Thyroid gland (tissue), 4 donors: ENCODE measurements at regions not wholly inside any gene's neighbourhood (a gene's known extent, or its start where the extent isn't known, plus 50 kb on each side); places are given as distances from the start of the nearest gene placed in this dataset.

Source experiments
- CTCF ChIP-seq, 6 experiments: fragments of 200-600 bp in 3 of 6; fragments of 450-650 bp in 3 of 6; sonication (generic) in 3 of 6; IDR thresholded peaks; one replicate each; pipeline ENCODE4 v1.5.1; 2016 to 2019; ENCODE audit warnings: antibody characterized with exemption in 6 of 6, mild to moderate bottlenecking in 2 of 6, inconsistent platforms in 1 of 6, moderate library complexity in 1 of 6
- POLR2A ChIP-seq, 2 donors: fragments of 450-650 bp; IDR thresholded peaks; one replicate each; pipeline ENCODE4 v1.6.1; 2017; ENCODE audit warnings: antibody characterized with exemption in 2 of 2, mild to moderate bottlenecking in 2 of 2, moderate library complexity in 1 of 2

GRCh38 chr9:12056874-12057273 is 636.3 kb upstream of the TYRP1 start:
- TF ChIP-seq CTCF (IDR thresholded peaks at IDR 0.05) (no peak), POLR2A (IDR thresholded peaks at IDR 0.05) (no peak)
